PFSK-1 (cell line): ENCODE measurements at regions not wholly inside any gene's neighbourhood (a gene's known extent, or its start where the extent isn't known, plus 50 kb on each side); places are given as distances from the start of the nearest gene placed in this dataset.

Experiments
- FOXP2 ChIP-seq: optimal IDR thresholded peaks from 2 replicates; pipeline ENCODE3; 2011; ENCODE audit warnings: borderline replicate concordance, control low read depth, inconsistent platforms; ENCODE audit not compliant: insufficient read depth; ENCODE audit errors: extremely low read length, extremely low read depth
- POLR2AphosphoS5 ChIP-seq: IDR thresholded peaks from 2 replicates; pipeline ENCODE4 v1.6.1; 2012; ENCODE audit warnings: low read depth, mild to moderate bottlenecking, control low read depth, low read length, moderate library complexity
- SIN3A ChIP-seq: IDR thresholded peaks from 2 replicates; pipeline ENCODE4 v1.6.1; 2012; ENCODE audit warnings: mild to moderate bottlenecking, low read length, moderate library complexity, borderline replicate concordance; ENCODE audit not compliant: insufficient read depth
- TAF1 ChIP-seq: IDR thresholded peaks from 2 replicates; pipeline ENCODE4 v1.6.1; 2012; ENCODE audit warnings: low read length, control low read depth, borderline replicate concordance; ENCODE audit not compliant: insufficient read depth
- TF ChIP-seq, protein P1 (sequence below), 2 experiments: IDR thresholded peaks; 2 replicates each; pipeline versions ENCODE4 v1.6.1 to v1.8.0; 2011 to 2012; ENCODE audit warnings: low read depth in 2 of 2, low read length in 2 of 2, control low read depth in 1 of 2, inconsistent platforms in 1 of 2, mild to moderate bottlenecking in 1 of 2, moderate library complexity in 1 of 2; ENCODE audit not compliant: insufficient read depth in 1 of 2

DNA sequence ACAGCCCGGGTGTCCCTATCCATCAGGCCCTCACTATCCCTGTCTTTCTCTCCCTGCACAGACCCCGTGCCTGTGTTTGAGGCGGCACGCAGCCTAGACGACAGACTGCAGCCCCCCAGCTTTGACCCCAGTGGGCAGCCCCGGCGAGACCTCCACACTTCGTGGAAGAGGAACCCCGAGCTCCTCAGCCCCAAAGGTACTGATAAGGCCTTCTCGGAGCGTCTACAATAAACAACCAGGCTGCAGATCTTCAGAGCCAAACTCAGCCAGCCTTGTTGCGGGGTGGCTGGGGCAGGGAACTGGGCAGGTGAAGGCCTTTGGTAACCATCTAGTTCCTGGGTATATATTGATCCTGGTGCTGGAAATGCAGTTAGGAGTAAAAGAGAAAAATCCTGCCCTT, 77.5 kb downstream of the PHETA1 start:
- TF ChIP-seq FOXP2 (no peak), SIN3A (no peak), POLR2AphosphoS5 (no peak), TAF1 (no peak)
- TF ChIP-seq, protein P1, sequence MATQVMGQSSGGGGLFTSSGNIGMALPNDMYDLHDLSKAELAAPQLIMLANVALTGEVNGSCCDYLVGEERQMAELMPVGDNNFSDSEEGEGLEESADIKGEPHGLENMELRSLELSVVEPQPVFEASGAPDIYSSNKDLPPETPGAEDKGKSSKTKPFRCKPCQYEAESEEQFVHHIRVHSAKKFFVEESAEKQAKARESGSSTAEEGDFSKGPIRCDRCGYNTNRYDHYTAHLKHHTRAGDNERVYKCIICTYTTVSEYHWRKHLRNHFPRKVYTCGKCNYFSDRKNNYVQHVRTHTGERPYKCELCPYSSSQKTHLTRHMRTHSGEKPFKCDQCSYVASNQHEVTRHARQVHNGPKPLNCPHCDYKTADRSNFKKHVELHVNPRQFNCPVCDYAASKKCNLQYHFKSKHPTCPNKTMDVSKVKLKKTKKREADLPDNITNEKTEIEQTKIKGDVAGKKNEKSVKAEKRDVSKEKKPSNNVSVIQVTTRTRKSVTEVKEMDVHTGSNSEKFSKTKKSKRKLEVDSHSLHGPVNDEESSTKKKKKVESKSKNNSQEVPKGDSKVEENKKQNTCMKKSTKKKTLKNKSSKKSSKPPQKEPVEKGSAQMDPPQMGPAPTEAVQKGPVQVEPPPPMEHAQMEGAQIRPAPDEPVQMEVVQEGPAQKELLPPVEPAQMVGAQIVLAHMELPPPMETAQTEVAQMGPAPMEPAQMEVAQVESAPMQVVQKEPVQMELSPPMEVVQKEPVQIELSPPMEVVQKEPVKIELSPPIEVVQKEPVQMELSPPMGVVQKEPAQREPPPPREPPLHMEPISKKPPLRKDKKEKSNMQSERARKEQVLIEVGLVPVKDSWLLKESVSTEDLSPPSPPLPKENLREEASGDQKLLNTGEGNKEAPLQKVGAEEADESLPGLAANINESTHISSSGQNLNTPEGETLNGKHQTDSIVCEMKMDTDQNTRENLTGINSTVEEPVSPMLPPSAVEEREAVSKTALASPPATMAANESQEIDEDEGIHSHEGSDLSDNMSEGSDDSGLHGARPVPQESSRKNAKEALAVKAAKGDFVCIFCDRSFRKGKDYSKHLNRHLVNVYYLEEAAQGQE (IDR thresholded peaks at IDR 0.05; ENCODE audit: insufficient read depth in 1 of 2, low read depth in 2 of 2, low read length in 2 of 2) = no peak

DNA sequence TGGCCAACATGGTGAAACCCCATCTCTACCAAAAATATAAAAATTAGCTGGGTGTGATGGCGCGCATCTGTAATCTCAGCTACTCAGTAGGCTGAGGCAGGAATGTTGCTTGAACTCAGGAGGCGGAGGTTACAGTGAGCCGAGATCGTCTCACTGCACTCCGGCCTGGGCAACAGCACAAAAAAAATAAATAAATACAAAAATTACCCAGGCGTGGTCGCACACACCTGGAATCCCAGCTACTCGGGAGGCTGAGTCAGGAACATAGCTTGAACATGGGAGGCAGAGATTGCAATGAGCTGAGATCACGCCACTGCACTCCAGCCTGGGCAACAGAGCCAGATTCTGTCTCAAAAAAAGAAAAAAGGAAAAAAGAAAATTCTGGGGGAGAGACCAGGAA, 80.1 kb downstream of the PHETA1 start:
- TF ChIP-seq, protein P1 (IDR thresholded peaks at IDR 0.05; ENCODE audit: insufficient read depth in 1 of 2, low read depth in 2 of 2, low read length in 2 of 2) = no peak
- no peak for TF ChIP-seq POLR2AphosphoS5
- no peak for TF ChIP-seq SIN3A
- TF ChIP-seq FOXP2 = no peak
- TF ChIP-seq TAF1 = no peak

DNA sequence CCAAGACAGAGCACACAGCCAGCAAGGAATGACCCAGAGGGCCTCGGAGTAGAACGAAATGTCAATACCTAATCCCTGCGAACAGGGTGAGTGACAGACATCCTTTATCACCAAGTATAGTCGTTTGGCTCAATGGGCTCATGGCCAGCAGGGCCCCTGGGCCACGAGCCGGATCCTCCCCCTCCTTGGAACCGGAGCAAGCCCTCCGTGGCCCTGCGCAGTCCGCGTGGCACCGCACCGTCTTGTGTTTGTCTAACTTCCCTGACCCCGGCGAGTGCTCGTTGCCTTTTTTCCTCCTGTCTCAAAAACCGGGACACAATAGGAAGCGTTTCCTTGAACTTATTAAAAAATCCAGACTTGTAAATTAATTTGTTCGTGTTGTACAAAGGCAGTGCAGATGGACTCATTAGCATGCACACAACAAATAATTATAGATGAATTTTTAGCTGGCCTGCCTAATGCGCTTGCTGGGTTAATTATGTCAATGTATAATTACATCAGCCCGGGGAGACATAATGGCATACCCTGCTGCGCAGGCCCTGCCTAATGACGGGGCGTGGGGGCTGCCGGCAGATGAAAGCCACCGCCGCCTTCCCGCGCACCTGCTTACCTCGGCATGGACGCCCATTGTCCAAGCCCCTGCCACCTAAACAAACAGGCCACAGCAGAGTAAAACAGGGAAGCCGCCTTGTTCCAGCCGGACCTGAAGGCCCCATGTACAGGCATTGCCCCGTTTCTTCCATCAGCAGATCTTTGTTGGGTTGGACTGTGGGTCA, 81.6 kb downstream of the PHETA1 start:
- TF ChIP-seq TAF1 = no peak
- TF ChIP-seq, protein P1 (IDR thresholded peaks at IDR 0.05; ENCODE audit: insufficient read depth in 1 of 2, low read depth in 2 of 2, low read length in 2 of 2) = no peak
- no peak for TF ChIP-seq POLR2AphosphoS5
- no peak for TF ChIP-seq SIN3A
- no peak for TF ChIP-seq FOXP2

DNA sequence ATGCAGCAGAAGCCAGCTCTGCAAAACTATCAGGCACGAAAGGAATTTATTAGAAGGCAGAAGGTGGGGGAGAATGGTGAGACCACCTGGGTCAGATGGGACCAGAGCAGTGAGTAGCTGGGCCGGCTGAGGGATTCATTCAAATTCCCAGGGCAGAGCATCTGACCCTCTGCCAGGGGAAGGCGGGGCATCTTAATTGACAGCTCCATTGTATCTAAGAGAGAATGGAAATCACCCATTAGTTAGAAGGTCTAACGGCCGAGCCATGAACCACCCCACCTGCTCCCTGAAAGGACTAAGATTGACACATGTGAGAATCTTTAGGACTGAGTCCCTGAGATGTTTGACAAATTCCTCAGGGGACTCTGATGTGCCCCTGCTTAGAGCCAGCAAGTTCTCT, 83.7 kb downstream of the PHETA1 start:
- TF ChIP-seq, protein P1 (IDR thresholded peaks at IDR 0.05; ENCODE audit: insufficient read depth in 1 of 2, low read depth in 2 of 2, low read length in 2 of 2) = no peak
- TF ChIP-seq FOXP2 (no peak), TAF1 (no peak), SIN3A (no peak), POLR2AphosphoS5 (no peak)
